HG03159 (cell line): ENCODE measurements at regions not wholly inside any gene's neighbourhood (a gene's known extent, or its start where the extent isn't known, plus 50 kb on each side); places are given as distances from the start of the nearest gene placed in this dataset.

Experiments
- ATAC-seq: cut with Tn5 transposase; IDR thresholded peaks from one replicate; pipeline ENCODE4 v1.9.1; 2021; ENCODE audit warnings: mild to moderate bottlenecking, moderate library complexity; ENCODE audit not compliant: unreplicated experiment

DNA sequence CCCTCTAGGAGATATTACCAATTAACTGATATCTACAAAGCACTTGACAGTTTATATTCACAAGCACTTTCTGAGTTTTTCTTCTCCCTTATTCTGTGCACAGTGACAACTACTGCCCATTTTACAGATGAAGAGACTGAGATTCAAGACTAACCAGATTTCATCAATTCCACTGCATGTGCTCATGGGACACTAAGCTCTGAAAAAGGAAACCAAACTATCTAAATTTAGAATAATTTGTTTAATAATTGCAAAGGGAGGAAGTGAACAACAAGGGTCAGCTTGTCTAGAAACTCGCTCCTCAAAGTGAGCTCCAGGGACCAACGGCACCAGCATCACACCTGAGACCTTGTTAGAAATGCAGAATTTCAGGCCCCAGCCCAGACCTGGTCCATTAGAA, 50.8 kb upstream of the MYLIP start:
- peak; percentile 73 for ATAC-seq

DNA sequence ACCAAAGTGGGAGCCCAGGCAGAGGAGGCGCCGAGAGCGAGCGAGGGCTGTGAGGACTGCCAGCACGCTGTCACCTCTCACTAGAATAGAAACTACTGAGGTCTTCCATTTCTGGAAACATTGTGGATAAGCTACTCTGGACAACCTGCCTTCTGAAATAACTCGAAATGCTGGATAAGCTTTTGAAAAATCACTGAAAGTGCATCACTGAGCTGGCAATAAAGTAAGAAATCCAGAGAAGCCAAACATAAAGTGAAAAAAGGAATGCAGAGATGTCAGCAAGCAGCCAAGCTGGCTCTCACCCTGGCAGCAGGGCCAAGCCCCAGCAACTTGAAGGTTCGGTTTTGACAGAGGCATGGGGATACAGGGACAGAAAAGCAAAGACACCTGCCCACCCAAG, 59.2 kb upstream of the MYLIP start:
- ATAC-seq, result no peak

DNA sequence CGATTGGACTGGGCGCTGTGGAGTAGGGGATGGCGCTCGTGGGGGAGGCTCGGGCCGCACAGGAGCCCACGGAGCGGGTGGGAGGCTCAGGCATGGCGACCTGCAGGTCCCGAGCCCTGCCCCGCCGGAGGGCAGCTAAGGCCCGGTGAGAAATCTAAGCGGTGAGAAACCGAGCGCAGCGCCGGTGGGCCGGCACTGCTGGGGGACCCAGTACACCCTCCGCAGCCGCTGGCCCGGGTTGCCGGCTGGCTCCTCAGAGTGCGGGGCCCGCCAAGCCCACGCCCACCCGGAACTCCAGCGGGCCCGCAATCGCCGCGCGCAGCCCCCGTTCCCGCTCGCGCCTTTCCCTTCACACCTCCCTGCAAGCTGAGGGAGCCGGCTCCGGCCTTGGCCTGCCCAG, 59.7 kb upstream of the MYLIP start:
- ATAC-seq, result no peak

DNA sequence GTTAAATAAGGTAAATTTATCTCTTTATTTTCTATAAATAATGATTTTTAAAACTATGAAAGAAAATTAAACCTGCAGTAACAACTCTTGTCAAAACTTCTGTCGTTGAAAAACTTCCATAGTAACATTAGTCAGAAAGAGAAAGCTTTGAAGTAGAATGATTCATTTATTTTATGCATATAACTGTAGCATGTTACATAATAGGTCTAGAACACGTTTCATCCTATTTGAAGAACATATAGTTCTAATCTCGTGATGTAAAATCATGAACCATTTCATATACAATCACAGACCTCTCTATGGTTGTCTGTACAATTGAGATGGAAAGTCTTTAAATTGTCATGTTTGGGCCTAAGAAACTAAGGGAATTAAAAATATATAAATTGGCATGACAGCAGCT, 61.3 kb upstream of the MYLIP start:
- no peak for ATAC-seq

DNA sequence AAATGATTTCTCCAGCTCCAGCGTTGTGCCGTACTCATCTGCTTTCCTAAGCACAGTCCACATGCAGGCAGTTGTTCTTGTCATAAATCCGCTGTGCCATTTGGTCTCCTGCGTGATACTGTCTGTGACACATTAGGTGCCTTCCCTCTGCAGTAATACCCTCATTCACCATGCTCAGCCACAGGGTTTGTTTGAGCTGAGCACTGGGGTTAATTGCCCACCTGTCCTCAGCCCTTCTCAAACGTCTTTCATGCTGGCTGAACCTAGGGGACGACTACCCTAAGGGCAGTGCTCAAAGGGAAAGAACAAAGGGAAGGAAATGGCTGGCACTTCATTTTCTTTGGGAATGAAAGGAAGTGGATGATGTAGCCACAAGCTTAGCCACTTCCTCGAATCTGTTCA, 64.2 kb upstream of the MYLIP start:
- ATAC-seq, result no peak

DNA sequence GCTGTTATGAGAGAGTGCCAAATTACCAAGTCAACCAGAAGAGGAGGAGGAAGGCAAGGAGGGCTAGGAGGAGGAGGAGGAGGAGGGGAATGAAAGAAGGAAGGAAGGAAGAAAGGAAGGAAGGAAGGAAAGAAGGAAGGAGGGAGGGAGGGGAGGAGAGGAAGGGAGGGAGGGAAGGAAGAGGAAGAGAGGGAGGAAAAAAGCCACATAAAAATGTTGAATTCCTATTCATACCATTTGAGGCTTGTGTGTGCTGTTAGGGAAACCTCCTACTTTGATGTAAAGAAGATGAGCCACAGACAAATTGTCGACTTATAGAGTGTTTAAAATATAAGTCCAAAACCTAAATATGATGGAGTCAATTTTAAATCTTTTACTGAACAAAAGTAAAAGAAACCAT, 65.3 kb upstream of the MYLIP start:
- no peak for ATAC-seq

DNA sequence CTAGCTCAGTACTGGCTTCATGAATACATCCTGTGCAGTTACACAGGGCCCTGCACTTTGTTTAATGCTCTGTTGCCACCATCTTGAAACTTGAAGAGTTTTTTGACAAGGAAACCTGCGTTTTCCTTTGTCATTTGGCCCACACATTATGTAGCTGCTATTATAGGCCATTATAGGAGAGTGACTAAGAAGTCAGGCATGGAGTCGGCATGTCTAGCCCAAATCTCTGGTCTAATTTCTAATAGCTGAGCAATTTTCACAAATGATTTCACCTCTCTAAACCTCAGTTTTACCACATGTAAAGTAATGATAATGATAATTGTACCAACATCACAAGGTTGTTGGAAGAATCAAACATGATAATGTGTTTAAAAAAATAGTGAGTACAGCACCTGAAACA, 67.1 kb upstream of the MYLIP start:
- ATAC-seq, result no peak

DNA sequence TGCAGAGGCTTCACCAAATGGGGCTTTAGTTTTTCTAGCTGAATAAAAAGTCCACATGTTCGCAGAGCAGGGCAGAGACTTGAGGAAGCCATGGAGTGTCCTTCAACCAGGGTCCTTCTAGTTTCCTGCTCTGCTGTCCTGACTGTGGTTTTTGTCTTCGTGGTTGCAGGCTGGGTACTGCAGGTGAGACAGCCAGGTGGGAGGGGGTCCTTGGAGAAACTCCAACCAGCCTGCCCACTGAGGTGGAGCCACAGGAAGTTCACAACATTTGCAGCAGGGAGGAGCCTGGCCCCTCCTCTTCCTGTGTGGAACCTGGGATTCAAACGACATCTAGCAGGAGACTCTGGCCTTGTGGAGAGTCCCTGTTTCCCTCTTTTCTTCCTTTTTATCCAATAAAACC, 68.8 kb upstream of the MYLIP start:
- no peak for ATAC-seq

DNA sequence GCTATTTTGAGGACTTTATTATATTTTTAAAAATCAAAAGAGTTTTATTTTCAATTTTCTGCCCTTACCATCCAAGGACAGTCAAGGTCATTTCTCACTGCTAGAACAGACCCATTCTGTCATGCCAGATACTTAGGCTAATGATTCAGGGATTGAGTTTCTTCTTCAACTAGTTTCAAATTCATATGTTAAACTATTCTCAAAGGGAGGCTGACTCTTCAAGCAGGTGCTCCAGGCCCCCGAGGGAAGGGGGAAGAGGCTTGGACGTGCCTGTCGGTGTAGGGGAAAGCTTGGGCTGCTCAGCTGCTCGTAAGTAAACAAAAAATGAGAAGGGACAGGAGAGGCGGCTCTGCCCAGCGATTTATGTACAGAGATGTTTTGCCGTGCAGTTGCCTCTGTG, 69.4 kb upstream of the MYLIP start:
- ATAC-seq, result no peak

DNA sequence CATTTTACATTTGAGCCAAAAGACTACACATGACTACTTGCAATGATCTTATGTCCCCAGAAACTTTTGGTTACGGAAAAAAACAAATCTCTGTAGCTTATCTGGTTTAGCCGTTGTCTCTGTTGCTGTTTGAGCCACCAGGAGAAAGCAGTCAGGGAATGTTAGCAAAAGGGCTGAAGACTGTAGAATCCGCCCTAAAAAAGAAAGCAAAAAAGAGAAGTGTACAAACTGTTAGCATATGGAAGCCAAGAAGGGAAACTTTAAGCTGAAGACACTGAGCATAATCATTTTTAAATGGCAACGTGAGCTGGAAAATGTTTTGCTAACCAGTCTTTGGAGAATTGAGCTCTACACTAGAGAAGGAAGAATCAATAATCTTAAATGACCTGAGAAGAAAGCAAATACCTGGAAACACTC, 69.9 kb upstream of the MYLIP start:
- ATAC-seq, result no peak

DNA sequence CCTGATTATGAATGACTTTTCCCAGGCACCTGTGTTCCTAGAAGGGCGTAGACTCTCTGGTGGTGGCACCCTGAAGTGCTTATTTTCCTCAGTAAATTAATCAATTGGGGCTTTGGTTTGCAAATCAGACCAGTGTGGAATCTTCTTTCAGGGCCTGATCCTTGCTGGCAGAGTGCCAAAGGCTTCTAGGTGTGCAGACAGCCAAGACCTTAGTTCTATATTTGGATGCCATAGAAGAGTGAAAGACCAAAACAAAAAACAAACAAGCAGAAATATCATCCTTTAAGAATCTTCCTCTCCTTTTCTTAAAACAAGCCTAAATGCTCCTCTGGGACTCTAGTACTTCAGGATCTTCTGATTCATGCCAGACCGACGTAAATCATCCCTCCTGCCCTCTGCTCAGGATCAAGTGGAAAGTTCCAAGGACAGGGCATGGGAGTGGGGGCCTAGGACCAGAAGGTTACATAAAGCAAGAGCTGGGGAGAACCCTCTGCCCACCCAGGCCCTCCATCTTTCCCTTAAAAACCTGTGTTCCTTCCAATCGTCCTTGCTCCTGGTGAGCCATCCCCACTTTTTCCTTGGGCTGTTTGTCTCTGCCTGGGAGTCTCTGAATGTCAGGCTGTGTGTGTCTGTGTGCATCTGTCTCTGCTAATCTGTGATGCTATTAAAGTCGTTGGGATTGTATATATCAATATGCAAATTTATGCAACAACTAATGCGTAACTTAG, 70.5 kb upstream of the MYLIP start:
- no peak for ATAC-seq

DNA sequence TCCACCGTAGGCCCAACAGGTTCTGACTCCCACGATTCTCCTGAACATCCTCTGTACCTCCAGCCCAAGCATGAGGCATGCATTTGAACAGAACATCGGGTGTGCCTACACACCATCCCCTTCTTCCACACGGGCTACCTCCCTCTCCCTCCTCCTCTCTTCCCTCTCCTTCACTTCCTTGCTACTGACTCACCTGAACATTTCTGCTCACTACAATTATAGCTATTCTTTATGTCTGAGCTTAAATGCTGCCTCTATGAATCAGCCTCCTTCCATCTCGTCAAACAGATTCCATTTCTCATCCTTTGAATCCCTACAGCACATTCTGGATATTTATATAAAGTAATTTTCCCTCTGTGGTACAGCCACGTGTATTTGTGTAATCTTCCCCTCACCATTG, 71.4 kb upstream of the MYLIP start:
- no peak for ATAC-seq

DNA sequence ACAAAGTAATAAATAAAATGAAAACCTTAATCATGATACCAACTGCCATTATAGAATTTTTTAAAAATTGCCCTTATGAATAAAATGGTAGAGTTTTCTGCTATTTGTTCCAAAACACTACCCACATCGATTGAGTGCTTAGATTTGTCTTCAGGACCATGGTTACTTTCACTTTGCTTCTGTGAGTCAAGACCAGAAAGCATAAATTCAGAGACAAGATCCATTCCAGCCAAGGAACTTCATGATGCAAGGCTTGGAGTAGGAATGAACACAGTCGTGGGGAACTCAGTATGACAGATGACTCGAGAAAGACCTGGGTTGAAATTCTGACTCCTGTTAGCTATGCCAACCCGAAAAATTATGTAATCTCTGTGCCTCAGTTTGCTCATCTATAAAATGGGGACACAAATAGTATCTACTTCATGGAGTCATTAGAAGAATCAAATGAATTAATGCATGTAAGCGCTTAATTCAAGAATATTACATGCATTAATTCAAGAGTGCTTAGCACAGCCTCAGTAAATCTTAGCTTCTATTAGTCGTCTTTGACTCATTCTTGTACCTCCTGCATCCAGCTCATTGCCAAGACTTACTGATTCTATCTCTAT, 72.5 kb upstream of the MYLIP start:
- no peak for ATAC-seq

DNA sequence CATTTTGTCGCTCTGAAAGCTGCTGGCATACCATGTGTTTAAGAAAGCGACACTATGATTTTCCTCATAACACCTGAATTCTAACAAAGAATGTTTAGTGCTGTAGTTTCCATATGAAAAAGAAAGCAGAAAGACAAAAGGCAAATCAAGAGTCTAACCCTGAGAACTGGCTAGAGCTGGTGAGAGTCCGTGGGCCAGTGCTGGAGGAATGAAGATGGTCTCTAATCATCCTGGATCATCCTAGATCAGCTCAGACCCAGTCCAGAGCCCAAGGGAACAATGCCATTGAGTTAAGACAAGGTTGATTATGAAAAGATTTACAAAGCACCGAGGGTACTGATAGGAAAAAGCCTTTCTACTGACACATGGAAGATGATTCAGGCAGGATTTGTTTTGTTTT, 73.0 kb upstream of the MYLIP start:
- ATAC-seq, result no peak

DNA sequence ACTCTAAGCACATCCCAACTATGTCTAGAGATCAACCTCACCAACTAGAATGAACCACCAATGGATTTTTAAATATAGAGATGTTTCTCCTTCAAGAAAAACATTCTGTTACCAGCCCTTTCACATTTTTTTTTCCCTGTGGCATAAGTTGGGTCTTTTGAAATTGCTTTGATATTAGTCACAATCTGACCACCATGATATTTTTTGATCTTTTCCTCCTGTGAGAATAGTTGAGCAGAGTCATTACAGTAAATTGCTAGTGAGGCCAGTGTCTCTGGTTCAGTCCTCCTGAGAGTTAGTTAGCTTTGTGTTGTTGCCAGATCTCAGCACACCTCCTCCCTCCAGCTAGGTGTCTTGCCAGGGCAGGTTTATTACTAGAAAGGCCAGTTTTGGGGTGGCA, 79.7 kb upstream of the MYLIP start:
- ATAC-seq, result no peak

DNA sequence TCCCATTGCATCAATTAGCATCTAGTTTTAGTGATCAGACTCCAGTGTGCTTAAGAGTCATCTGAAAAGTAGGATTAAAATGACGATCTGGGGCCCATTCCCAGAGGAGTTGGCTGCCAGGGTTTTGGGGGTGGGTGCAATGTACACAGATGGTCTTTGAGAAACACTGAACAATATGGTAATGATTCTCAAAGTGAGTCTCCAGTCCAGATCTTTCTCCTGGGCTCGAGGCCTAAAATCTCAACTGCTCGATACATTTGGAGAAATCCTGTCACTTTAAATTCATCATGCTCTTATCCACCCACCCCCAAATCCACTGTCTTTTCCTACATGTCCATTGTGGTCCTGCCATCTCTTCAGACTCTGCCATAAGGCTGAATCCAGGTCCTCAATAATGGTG, 80.7 kb upstream of the MYLIP start:
- no peak for ATAC-seq

DNA sequence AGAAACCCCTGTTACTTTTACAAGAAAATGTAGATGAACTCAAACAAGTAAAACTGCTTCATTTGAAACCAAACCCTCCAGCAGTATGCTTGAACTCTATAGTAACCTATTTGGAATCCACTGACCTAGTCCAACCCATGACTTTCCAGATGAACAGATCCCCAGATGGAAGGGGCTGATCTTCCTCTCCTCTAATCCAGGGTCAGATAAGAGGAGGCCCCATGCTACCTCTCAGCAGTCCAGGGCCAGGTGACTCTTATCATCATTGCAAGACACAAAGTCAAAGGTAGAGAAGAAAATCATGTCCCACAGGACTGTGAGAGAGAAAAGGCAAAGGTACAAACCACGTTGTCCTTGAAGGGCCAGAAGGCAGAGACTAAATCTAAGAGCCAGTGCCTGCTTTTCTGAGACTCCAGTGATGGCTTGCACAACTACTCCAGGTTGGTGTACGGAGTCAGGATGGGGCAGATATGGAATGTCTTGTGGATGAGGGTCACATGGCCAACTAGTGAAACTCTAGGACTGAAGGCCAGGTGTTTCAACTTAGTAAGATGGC, 81.4 kb upstream of the MYLIP start:
- no peak for ATAC-seq

DNA sequence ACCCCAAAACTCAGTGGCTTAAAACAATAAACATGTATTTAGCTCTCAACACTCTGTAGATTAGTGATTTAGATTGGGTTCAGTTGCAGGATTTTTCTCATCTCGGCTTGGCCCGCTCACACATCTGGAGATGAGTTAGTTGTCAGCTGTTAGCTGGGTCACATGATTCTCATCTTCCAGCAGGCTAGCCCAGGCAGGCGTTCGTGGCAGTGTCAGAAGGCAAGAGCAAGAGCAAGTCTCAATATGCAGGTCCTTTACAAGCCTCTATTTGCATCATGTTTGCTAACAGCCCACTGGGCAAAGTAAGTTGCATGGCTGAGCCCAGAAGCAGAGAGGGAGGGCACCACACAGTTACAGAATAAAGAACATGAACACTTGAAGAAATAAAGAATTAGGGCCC, 83.6 kb upstream of the MYLIP start:
- no peak for ATAC-seq

DNA sequence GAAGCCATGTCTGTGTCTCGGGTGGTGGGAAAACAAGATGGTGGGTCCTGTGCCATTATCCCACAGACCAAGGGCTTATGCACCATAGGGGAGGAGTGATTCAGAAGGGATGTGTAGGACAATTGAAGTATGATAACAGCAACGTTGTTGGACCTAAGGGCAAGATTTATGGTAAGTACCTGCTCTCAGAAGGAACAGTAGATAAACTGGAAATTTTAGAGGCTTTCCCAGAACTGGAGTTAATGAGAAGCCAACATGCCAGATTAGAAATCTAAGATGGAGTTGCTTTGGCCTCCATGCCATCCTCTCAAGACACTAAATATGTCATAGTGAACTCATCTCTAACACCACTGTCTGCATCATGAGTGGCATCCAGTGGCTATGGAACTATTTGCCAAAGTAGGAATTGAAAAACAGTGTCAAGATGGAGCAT, 84.7 kb upstream of the MYLIP start:
- no peak for ATAC-seq

DNA sequence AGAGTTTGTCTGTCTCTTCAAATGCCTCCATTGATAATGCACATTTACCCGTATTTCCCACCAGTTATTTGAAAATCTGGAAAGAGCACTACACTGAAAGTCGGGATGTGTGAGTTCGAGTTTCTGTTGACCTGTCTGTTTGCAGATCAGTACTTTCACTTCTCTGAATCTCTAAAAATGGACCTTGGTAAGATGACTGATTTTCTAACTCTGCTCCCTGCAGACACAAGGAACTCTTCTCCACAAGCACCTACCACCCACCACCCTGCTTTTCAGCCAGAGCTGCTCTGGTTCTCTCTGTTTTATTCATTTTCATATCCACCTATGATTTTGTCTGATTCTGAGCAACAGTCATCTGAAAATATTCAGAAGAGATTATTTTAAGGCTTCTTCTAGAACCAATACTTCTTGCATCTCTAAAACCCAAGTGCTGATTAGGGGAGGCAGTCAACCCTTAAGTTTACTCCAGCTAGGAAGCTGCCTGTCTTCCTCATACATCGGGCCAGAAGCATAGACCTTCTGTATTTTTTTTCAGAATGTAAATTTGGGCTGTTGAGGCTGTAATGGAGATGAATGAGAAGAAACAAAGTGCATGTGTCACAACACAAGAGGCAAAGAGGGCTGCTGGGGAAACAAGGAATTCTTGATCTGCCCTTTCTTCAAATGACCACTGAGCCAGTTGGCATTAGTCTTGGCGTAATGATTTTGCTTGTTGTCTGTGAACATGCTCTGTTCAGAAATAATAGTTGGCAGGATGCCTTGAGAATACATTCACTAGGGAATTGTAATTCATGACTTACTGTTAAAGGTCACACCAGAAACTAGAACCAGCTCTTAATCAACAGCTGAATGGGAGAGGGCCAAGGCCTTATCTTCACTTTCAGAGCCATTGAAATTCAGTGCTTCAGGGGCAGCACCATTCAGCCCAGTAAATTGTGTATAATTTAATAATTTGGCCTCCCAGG, 85.4 kb upstream of the MYLIP start:
- ATAC-seq, result peak; percentile 77

DNA sequence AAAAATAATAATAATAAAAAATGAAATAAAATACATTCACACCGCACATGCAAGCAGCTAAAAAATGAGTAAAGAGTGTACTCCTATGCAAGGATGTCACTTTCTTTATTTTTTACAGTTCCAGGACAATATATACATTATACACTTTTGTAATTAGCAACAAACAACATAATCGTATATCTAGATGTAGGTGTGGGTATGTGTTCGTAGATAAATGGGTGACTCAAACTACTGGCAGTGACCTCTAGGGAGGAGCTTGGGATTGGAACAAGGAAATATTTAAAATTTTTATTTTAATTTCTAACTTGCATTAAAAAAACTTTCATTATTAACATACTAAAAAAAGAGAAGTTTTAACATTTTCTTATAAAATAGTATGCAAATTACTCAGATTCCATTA, 86.1 kb upstream of the MYLIP start:
- ATAC-seq, result no peak

DNA sequence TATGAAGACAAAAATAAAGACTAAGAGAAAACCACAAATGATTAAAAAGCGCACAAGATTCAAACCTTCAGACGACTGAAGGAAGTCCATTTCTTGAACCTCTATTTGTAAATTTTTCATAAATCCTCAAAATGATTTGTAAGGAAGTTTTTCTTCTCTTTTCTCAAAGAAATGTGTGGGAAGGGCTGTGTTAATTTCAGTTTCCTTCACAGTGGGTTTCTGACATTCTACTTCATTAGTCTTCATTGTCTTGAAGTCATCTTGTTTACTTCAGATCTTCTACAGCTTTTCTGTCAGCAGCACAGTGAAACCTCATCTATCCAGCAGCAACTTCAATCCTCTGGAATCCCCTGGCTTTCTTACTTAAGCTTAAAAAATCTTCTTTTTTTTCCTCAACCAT, 87.6 kb upstream of the MYLIP start:
- no peak for ATAC-seq
